ENCODE measurements at regions not wholly inside any gene's neighbourhood (a gene's known extent, or its start where the extent isn't known, plus 50 kb on each side); places are given as distances from the start of the nearest gene placed in this dataset.

- TF ChIP-seq CTCF (IDR thresholded peaks at IDR 0.05 in 4 of 5, conservative IDR thresholded peaks at IDR 0.05 in 1 of 5) (no peak), POLR2A (IDR thresholded peaks at IDR 0.05) (no peak)
Observed at GRCh38 chr13:62432295-62432694, 1016.6 kb upstream of the PCDH20 start.

Data from gastrocnemius medialis (tissue), 4 donors.